Hematopoietic multipotent progenitor cell treated with erythropoietin and hydrocortisone succinate and interleukin-3 and kit ligand, for 17 days (in vitro differentiated cells): ENCODE measurements at regions not wholly inside any gene's neighbourhood (a gene's known extent, or its start where the extent isn't known, plus 50 kb on each side); places are given as distances from the start of the nearest gene placed in this dataset.
"Not testable (repeated sequence)": the region's sequence is repeated elsewhere in the genome, so short reads cannot be mapped to it uniquely, and the experiment has no call there.

Experiments used
- DNase-seq: peaks from one replicate; pipeline ENCODE4 v3.0.0-alpha.2; 2015; ENCODE audit warnings: low spot score

GRCh38 chr4:187671521-187671920 is 324.1 kb upstream of the ZFP42 start:
- DNase-seq: not testable (repeated sequence)

GRCh38 chr4:187671958-187672357 is 323.6 kb upstream of the ZFP42 start:
- not testable (repeated sequence) for DNase-seq

GRCh38 chr4:187672526-187672925 is 323.0 kb upstream of the ZFP42 start:
- not testable (repeated sequence) for DNase-seq

GRCh38 chr4:187679450-187679849 is 316.1 kb upstream of the ZFP42 start:
- no peak for DNase-seq

- no peak for DNase-seq
Observed at GRCh38 chr4:187685247-187685646, 310.3 kb upstream of the ZFP42 start.

GRCh38 chr4:187687697-187688096 is 307.9 kb upstream of the ZFP42 start:
- no peak for DNase-seq

GRCh38 chr4:187692626-187693025 is 302.9 kb upstream of the ZFP42 start:
- no peak for DNase-seq

- not testable (repeated sequence) for DNase-seq
Observed at GRCh38 chr4:187695531-187695930, 300.0 kb upstream of the ZFP42 start.

- no peak for DNase-seq
Observed at GRCh38 chr4:187711586-187711985, 284.0 kb upstream of the ZFP42 start.

GRCh38 chr4:187714957-187715356 is 280.6 kb upstream of the ZFP42 start:
- DNase-seq: no peak

GRCh38 chr4:187715466-187715865 is 280.1 kb upstream of the ZFP42 start:
- no peak for DNase-seq

GRCh38 chr4:187724456-187724855 is 271.1 kb upstream of the ZFP42 start:
- DNase-seq: no peak

GRCh38 chr4:187726485-187726884 is 269.1 kb upstream of the ZFP42 start:
- DNase-seq: no peak

- DNase-seq: no peak
Observed at GRCh38 chr4:187732524-187732923, 263.0 kb upstream of the ZFP42 start.

GRCh38 chr4:187739771-187740170 is 255.8 kb upstream of the ZFP42 start:
- no peak for DNase-seq

GRCh38 chr4:187744911-187745310 is 250.7 kb upstream of the ZFP42 start:
- DNase-seq: no peak

- DNase-seq: not testable (repeated sequence)
Observed at GRCh38 chr4:187750652-187751051, 244.9 kb upstream of the ZFP42 start.

GRCh38 chr4:187767158-187767557 is 228.4 kb upstream of the ZFP42 start:
- DNase-seq: no peak

GRCh38 chr4:187767687-187768086 is 227.9 kb upstream of the ZFP42 start:
- no peak for DNase-seq

- DNase-seq: no peak
Observed at GRCh38 chr4:187770345-187770744, 225.2 kb upstream of the ZFP42 start.

GRCh38 chr4:187777954-187778353 is 217.6 kb upstream of the ZFP42 start:
- DNase-seq: no peak

GRCh38 chr4:187780070-187780469 is 215.5 kb upstream of the ZFP42 start:
- DNase-seq: no peak

GRCh38 chr4:187782286-187782824 is 213.2 kb upstream of the ZFP42 start:
- DNase-seq: no peak

GRCh38 chr4:187786190-187786589 is 209.4 kb upstream of the ZFP42 start:
- no peak for DNase-seq

- DNase-seq: no peak
Observed at GRCh38 chr4:187789078-187789477, 206.5 kb upstream of the ZFP42 start.
